ENCODE measurements at regions not wholly inside any gene's neighbourhood (a gene's known extent, or its start where the extent isn't known, plus 50 kb on each side); places are given as distances from the start of the nearest gene placed in this dataset.

DNA sequence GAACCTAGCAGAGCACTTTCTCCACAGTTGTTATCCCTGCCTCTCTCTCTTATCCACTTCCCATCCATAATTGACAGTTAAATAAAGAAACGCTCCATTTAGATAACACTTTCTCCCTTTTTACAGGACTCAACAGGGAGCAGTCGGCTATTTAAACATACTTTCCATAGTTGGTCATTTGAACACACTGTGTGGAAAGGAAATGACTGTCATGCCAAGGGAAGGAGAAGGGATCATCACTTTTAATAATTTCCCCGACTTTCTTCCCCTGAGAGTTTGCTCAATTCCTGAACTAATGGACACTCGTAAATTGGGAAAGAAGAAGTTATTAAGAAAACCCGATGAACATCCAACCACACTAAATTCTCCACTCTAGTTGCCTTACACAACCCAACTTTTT, 400.8 kb upstream of the PTGER4 start:
- Histone ChIP-seq H3K9ac (ENCODE audit: low read length) (no peak overlapping the region), H3F3A (ENCODE audit: insufficient read depth, low read length) (no peaks in the 10 kb centered on the region), H3K79me2 (ENCODE audit: insufficient read depth, low read length) (no peaks in the 10 kb centered on the region), H3K4me3 (ENCODE audit: low read depth, low read length, poor library complexity, severe bottlenecking) (no peak overlapping the region), H3K9me3 (ENCODE audit: low read length) (no peaks in the 10 kb centered on the region), H2AFZ (ENCODE audit: low read length) (no peak overlapping the region), H3K9me2 (ENCODE audit: low read depth, low read length) (no peaks in the 10 kb centered on the region), H3K36me3 (ENCODE audit: insufficient read depth, low read length) (no peaks in the 10 kb centered on the region), H3K27ac (ENCODE audit: low read depth, low read length, poor library complexity, severe bottlenecking) (no peak overlapping the region), H3K27me3 (ENCODE audit: insufficient read depth, low read length) (no peaks in the 10 kb centered on the region), H3K4me2 (ENCODE audit: low read length) (no peak overlapping the region), H4K20me1 (ENCODE audit: insufficient read depth, low read length) (no peaks in the 10 kb centered on the region), H3K4me1 (ENCODE audit: insufficient read depth, low read length, severe bottlenecking) (peaks cover 30% of the 10 kb centered on the region)
- TF ChIP-seq, protein P1, sequence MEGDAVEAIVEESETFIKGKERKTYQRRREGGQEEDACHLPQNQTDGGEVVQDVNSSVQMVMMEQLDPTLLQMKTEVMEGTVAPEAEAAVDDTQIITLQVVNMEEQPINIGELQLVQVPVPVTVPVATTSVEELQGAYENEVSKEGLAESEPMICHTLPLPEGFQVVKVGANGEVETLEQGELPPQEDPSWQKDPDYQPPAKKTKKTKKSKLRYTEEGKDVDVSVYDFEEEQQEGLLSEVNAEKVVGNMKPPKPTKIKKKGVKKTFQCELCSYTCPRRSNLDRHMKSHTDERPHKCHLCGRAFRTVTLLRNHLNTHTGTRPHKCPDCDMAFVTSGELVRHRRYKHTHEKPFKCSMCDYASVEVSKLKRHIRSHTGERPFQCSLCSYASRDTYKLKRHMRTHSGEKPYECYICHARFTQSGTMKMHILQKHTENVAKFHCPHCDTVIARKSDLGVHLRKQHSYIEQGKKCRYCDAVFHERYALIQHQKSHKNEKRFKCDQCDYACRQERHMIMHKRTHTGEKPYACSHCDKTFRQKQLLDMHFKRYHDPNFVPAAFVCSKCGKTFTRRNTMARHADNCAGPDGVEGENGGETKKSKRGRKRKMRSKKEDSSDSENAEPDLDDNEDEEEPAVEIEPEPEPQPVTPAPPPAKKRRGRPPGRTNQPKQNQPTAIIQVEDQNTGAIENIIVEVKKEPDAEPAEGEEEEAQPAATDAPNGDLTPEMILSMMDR (IDR thresholded peaks at IDR 0.05; ENCODE audit: low read length), result no peak
- TF ChIP-seq EZH2 (IDR thresholded peaks at IDR 0.05; ENCODE audit: borderline replicate concordance, low read length), result no peak

DNA sequence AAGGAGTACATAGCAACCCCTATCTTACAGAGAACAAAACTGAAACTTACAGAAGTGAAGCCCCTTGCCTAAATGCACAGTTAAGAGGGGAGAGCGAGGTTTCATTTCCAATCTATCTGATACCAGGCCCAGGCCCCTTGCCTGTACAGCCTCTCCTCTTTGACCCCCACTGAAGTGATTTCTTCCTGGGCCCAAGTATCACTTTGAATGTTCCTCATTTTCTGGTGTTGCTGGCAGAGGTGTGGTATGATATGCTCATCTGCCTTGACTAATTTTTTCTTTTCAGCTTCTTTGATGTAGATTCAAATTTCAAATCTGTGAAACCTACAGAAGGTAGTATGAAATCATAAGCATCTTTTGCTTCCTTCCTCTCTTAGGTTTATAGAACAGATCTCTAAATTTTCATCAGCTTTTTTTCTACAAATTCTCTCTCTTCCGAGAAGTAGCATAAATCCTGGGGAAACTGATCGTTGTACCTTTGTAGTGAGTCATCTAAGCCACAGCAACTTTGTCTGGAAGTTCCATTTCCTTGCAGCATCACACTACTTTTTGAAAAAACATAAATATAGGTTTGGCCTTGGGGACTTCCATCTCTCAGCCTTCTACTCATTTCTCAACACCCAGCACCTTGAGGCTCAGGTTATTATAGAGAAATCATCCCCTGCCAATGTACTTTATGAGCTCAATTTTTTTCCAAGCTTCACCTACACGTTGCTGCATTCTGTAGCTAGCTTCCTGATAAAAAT, 402.4 kb upstream of the PTGER4 start:
- Histone ChIP-seq H3K36me3 (ENCODE audit: insufficient read depth, low read length) (no peaks in the 10 kb centered on the region), H3K4me2 (ENCODE audit: low read length) (peak overlapping the region; percentile 30), H3K27me3 (ENCODE audit: insufficient read depth, low read length) (no peaks in the 10 kb centered on the region), H3K27ac (ENCODE audit: low read depth, low read length, poor library complexity, severe bottlenecking) (no peak overlapping the region), H3F3A (ENCODE audit: insufficient read depth, low read length) (no peaks in the 10 kb centered on the region), H2AFZ (ENCODE audit: low read length) (peak overlapping the region; percentile 26; the same call in 1 of the 2 replicates), H3K9me2 (ENCODE audit: low read depth, low read length) (no peaks in the 10 kb centered on the region), H3K9ac (ENCODE audit: low read length) (no peak overlapping the region), H3K9me3 (ENCODE audit: low read length) (no peaks in the 10 kb centered on the region), H4K20me1 (ENCODE audit: insufficient read depth, low read length) (no peaks in the 10 kb centered on the region), H3K79me2 (ENCODE audit: insufficient read depth, low read length) (no peaks in the 10 kb centered on the region), H3K4me1 (ENCODE audit: insufficient read depth, low read length, severe bottlenecking) (peaks cover 30% of the 10 kb centered on the region), H3K4me3 (ENCODE audit: low read depth, low read length, poor library complexity, severe bottlenecking) (no peak overlapping the region)
- no peak for TF ChIP-seq EZH2 (IDR thresholded peaks at IDR 0.05; ENCODE audit: borderline replicate concordance, low read length)
- TF ChIP-seq, protein P1 (IDR thresholded peaks at IDR 0.05; ENCODE audit: low read length), result no peak

DNA sequence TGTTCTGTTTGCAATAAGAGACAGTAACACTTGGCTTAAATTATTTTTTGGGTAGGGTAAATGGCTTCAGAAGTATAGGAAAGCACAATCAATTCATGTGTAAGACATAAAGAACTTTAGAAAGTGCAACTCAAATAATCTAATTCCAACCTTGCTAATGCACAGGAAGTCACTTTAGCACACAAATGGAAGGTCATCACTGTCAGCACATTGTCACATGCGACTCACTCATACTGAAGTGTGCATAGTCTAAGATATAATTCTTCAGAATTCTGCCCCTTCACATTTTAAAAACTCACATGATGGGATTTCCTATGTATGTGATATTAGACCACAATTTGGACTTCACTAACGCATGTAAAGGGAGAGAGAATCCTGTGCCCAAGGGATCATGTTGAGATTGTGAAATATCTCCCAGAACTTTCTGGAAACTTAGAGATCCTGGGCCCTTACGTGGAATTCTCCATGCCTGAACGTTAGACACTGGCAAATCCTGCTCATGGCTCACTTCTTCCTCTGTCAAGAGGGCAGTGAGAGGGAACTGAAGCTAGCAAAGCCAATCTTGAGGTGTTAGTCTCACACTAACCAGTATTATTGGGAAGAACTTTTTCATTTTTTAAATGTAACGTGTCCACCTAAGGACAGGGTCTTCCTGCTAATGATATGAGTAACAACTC, 403.2 kb upstream of the PTGER4 start:
- H3K27ac ChIP-seq (ENCODE audit: low read depth, low read length, poor library complexity, severe bottlenecking), result no peak overlapping the region
- TF ChIP-seq, protein P1 (IDR thresholded peaks at IDR 0.05; ENCODE audit: low read length), result no peak
- no peak for TF ChIP-seq EZH2 (IDR thresholded peaks at IDR 0.05; ENCODE audit: borderline replicate concordance, low read length)
- H3K27me3 ChIP-seq (ENCODE audit: insufficient read depth, low read length), result no peaks in the 10 kb centered on the region
- peak overlapping the region; percentile 26; the same call in 1 of the 2 replicates for H2AFZ ChIP-seq (ENCODE audit: low read length)
- H4K20me1 ChIP-seq (ENCODE audit: insufficient read depth, low read length), result no peaks in the 10 kb centered on the region
- H3K4me3 ChIP-seq (ENCODE audit: low read depth, low read length, poor library complexity, severe bottlenecking), result no peak overlapping the region
- H3F3A ChIP-seq (ENCODE audit: insufficient read depth, low read length), result no peaks in the 10 kb centered on the region
- H3K79me2 ChIP-seq (ENCODE audit: insufficient read depth, low read length), result no peaks in the 10 kb centered on the region
- no peak overlapping the region for H3K9ac ChIP-seq (ENCODE audit: low read length)
- H3K4me2 ChIP-seq (ENCODE audit: low read length), result peak overlapping the region; percentile 30
- no peaks in the 10 kb centered on the region for H3K36me3 ChIP-seq (ENCODE audit: insufficient read depth, low read length)
- peaks cover 30% of the 10 kb centered on the region for H3K4me1 ChIP-seq (ENCODE audit: insufficient read depth, low read length, severe bottlenecking)
- no peaks in the 10 kb centered on the region for H3K9me3 ChIP-seq (ENCODE audit: low read length)
- H3K9me2 ChIP-seq (ENCODE audit: low read depth, low read length), result no peaks in the 10 kb centered on the region
